K562 (cell line): ENCODE measurements at regions not wholly inside any gene's neighbourhood (a gene's known extent, or its start where the extent isn't known, plus 50 kb on each side); places are given as distances from the start of the nearest gene placed in this dataset.
"Not testable (repeated sequence)": the region's sequence is repeated elsewhere in the genome, so short reads cannot be mapped to it uniquely, and the experiment has no call there.

Experiments
- ATAC-seq: fragments of 200-7000 bp; cut with Tn5 transposase; 3 replicates; pipeline ENCODE4 v1.9.1; 2020; ENCODE audit warnings: moderate library complexity
- BruUV-seq: library from RNA; stranded (reverse); fragments of 400-500 nt; replicated peaks from 2 replicates; lab custom pipeline; 2021; lab: Mats Ljungman, UMichigan
- CTCF ChIA-PET: fragments of 300-600 bp; formaldehyde crosslinking; extraction: SDS; loops from one replicate; lab custom pipeline; 2021; ENCODE audit warnings: low intra/inter-chr PET ratio; lab: Yijun Ruan, JAX
- POLR2A ChIA-PET: fragments of 300-600, 350-650 bp; sonication (Branson Sonifier 250); formaldehyde crosslinking; extraction: SDS; loops from one replicate; lab custom pipeline; 2021; ENCODE audit warnings: antibody characterized with exemption, inconsistent platforms; lab: Yijun Ruan, JAX
- DNase-seq, 4 experiments: peaks; one replicate each; pipeline versions ENCODE4 v3.0.0 to v3.0.0-alpha.2; 2011 to 2018; ENCODE audit warnings: low spot score in 3 of 4, mixed read lengths in 3 of 4; ENCODE audit errors: extremely low read depth in 1 of 4
- FAIRE-seq: peaks from 2 replicates; lab custom pipeline; 2011; peaks lifted over from hg19 to GRCh38; lab: Jason Lieb, UNC
- H2AFZ ChIP-seq: 2 replicates; pipeline ENCODE4 v1.6.0; 2011; ENCODE audit warnings: low read depth, low read length, control low read depth, inconsistent platforms
- H3K27ac ChIP-seq: fragments of 200-600 bp; 3 replicates; pipeline ENCODE4 v1.8.0; 2011; ENCODE audit warnings: low read depth, mild to moderate bottlenecking, control low read depth, inconsistent platforms, low read length, moderate library complexity, mixed read lengths; ENCODE audit errors: extremely low read depth
- H3K27me3 ChIP-seq, 2 experiments: fragments of 300-600 bp in 1 of 2; 2 replicates in 1 of 2; 3 replicates in 1 of 2; pipeline versions ENCODE4 v1.6.0 to v1.8.0; 2011; ENCODE audit warnings: inconsistent platforms in 2 of 2, low read length in 2 of 2, mild to moderate bottlenecking in 1 of 2, mixed read lengths in 1 of 2, moderate library complexity in 1 of 2; ENCODE audit not compliant: control insufficient read depth in 2 of 2, insufficient read depth in 2 of 2
- H3K36me3 ChIP-seq: fragments of 300-600 bp; 3 replicates; pipeline ENCODE4 v1.8.0; 2011; ENCODE audit warnings: mild to moderate bottlenecking, low read length, inconsistent platforms; ENCODE audit not compliant: control insufficient read depth, insufficient read depth
- H3K4me1 ChIP-seq, 2 experiments: fragments of 200-600 bp in 1 of 2; replicated peaks in 1 of 2; 2 replicates in 1 of 2; 3 replicates in 1 of 2; pipeline versions ENCODE4 v1.5.1 to v1.8.0; 2011; ENCODE audit warnings: inconsistent platforms in 2 of 2, low read length in 2 of 2, mild to moderate bottlenecking in 1 of 2, mixed read lengths in 1 of 2, moderate library complexity in 1 of 2; ENCODE audit not compliant: control insufficient read depth in 2 of 2, insufficient read depth in 2 of 2
- H3K4me2 ChIP-seq: 2 replicates; pipeline ENCODE4 v1.6.1; 2011; ENCODE audit warnings: low read length, control low read depth, inconsistent platforms, mixed read lengths; ENCODE audit not compliant: insufficient read depth
- H3K4me3 ChIP-seq: fragments of 200-600 bp; sonication (generic), shearing (Covaris generic); 2 replicates; pipeline ENCODE4 v1.5.1; 2016; ENCODE audit warnings: control low read depth, inconsistent platforms
- H3K79me2 ChIP-seq: fragments of 200-600 bp; 3 replicates; pipeline ENCODE4 v1.8.0; 2011; ENCODE audit warnings: low read length, inconsistent platforms; ENCODE audit not compliant: control insufficient read depth, insufficient read depth
- H3K9ac ChIP-seq, 2 experiments: 2 replicates each; pipeline versions ENCODE4 v1.6.0 to v1.6.1; 2011; ENCODE audit warnings: low read depth in 2 of 2, low read length in 2 of 2, control low read depth in 1 of 2, inconsistent platforms in 1 of 2, mild to moderate bottlenecking in 1 of 2, mixed read lengths in 1 of 2; ENCODE audit not compliant: insufficient read depth in 1 of 2
- H3K9me1 ChIP-seq: one replicate; pipeline ENCODE4 v1.6.0; 2011; ENCODE audit warnings: inconsistent platforms, mild to moderate bottlenecking, low read length, moderate library complexity; ENCODE audit not compliant: control insufficient read depth, insufficient read depth
- H3K9me3 ChIP-seq: replicated peaks from 2 replicates; pipeline ENCODE4 v1.5.1; 2011; ENCODE audit warnings: low read depth, low read length, inconsistent platforms; ENCODE audit not compliant: control insufficient read depth, insufficient read depth
- H4K20me1 ChIP-seq: replicated peaks from 2 replicates; pipeline ENCODE4 v1.6.1; 2011; ENCODE audit warnings: low read length, inconsistent platforms, mixed read lengths; ENCODE audit not compliant: control insufficient read depth, insufficient read depth
- CEBPB ChIP-seq: fragments of 450-650 bp; IDR thresholded peaks from 2 replicates; pipeline ENCODE4 v1.6.1; 2016; ENCODE audit warnings: missing genetic modification characterization, missing compliant biosample characterization
- CEBPG ChIP-seq, 3 experiments: fragments of 200-800 bp in 1 of 3; sonication (Bioruptor generic) in 1 of 3; sonication (generic) in 1 of 3; formaldehyde crosslinking in 1 of 3; IDR thresholded peaks in 2 of 3; conservative IDR thresholded peaks in 1 of 3; 2 replicates each; pipeline versions ENCODE4 v1.6.1 to v1.8.0; 2016 to 2022; ENCODE audit warnings: missing compliant biosample characterization in 2 of 3, missing genetic modification characterization in 2 of 3, mild to moderate bottlenecking in 1 of 3, missing genetic modification reagents in 1 of 3
- FUS ChIP-seq: fragments of 200-400 bp; formaldehyde crosslinking; optimal IDR thresholded peaks from 2 replicates; pipeline ENCODE3; 2017; ENCODE audit warnings: low read depth, low read length
- KHSRP ChIP-seq: fragments of 450-650 bp; IDR thresholded peaks from 2 replicates; pipeline ENCODE4 v1.6.1; 2017
- KLF16 ChIP-seq: IDR thresholded peaks from 2 replicates; pipeline ENCODE4 v1.6.1; 2016; ENCODE audit warnings: antibody characterized with exemption
- XRCC5 ChIP-seq: fragments of 200-400 bp; formaldehyde crosslinking; IDR thresholded peaks from 2 replicates; pipeline ENCODE4 v1.6.1; 2017; ENCODE audit warnings: low read depth, mild to moderate bottlenecking, low read length
- ZNF3 ChIP-seq: fragments of 250-450 bp; sonication (Bioruptor Pico); IDR thresholded peaks from 2 replicates; pipeline ENCODE4 v1.5.0; 2021; ENCODE audit warnings: mild to moderate bottlenecking, moderate library complexity
- ZNF324 ChIP-seq: fragments of 250-450 bp; sonication (Bioruptor Pico); IDR thresholded peaks from 2 replicates; pipeline ENCODE4 v1.4.0; 2020; ENCODE audit warnings: mild to moderate bottlenecking
- ZNF431 ChIP-seq: sonication (generic); formaldehyde crosslinking; IDR thresholded peaks from 2 replicates; pipeline ENCODE4 v1.8.0; 2022; ENCODE audit warnings: mild to moderate bottlenecking, missing genetic modification reagents
- ZNF57 ChIP-seq: fragments of 450-650 bp; formaldehyde crosslinking; IDR thresholded peaks from 2 replicates; pipeline ENCODE4 v1.4.0; 2020; ENCODE audit warnings: mild to moderate bottlenecking, moderate library complexity
- WGBS: fragments of 100-300 bp; shearing (Covaris generic); methylation state at CpG from one replicate; pipeline ENCODE4 v1.1.6; 2016; ENCODE audit warnings: low coverage, mixed read lengths; ENCODE audit not compliant: insufficient coverage; ENCODE audit errors: missing lambda C conversion rate; 5-methylcytosine and 5-hydroxymethylcytosine counted together
- in situ Hi-C: fragments of 300-500 bp; cut with MboI; formaldehyde crosslinking; loops from 4 replicates; pipeline ENCODE4 v1.15.0; 2018; ENCODE audit warnings: inconsistent platforms, mixed read lengths
- intact Hi-C: fragments of 100-400 bp; cut with micrococcal nuclease; formaldehyde crosslinking; loops from 2 replicates; pipeline ENCODE4 v1.14.2; 2022
- TF ChIP-seq, protein P1 (sequence below): IDR thresholded peaks from 2 replicates; pipeline ENCODE4 v1.6.1; 2011; ENCODE audit not compliant: insufficient read length; ENCODE audit errors: extremely low read depth

DNA sequence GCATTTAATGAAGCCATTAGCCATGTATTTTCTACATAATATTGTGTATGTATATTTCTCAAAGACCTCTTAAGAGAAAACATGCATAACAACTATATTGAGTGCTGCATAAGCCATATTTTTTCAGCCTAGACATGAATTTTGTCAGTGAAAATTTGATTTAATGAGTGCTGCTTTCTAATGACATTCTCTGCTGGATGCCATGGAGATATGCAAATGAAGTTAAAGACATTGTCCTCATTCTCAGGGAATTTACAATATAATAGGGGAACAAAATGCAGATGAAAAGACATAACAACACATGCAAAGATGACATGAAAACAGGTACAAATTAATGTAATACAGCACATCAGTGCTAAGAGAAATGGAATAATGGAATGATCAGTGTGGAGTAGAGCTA, 118.7 kb downstream of the ATOH1 start (continued):
- TF ChIP-seq, protein P1, sequence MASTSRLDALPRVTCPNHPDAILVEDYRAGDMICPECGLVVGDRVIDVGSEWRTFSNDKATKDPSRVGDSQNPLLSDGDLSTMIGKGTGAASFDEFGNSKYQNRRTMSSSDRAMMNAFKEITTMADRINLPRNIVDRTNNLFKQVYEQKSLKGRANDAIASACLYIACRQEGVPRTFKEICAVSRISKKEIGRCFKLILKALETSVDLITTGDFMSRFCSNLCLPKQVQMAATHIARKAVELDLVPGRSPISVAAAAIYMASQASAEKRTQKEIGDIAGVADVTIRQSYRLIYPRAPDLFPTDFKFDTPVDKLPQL = no peak
- TF ChIP-seq ZNF431 (CRISPR knock-in tag) (no peak), KLF16 (no peak), ZNF57 (CRISPR knock-in tag) (no peak), KHSRP (no peak), XRCC5 (no peak), FUS (no peak), ZNF3 (CRISPR knock-in tag) (no peak), ZNF324 (CRISPR knock-in tag) (no peak)

DNA sequence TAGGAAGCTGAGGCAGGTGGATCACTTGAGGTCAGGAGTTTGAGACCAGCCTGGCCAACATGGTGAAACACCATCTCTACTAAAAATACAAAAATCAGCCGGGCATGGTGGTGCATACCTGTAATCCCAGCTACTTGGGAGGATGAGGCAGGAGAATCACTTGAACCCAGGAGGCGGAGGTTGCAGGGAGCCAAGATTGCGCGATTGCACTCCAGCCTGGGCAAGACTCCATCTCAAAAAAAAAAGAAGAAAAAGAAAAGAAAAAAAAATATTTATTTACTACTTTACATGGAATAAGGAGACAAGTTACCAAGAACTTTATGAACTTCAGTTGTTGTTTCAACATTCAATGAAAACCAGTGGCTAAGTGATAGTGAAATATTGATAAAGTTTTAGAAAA, 121.7 kb downstream of the ATOH1 start:
- H3K36me3 ChIP-seq; H2AFZ ChIP-seq; H3K4me3 ChIP-seq; DNase-seq; H4K20me1 ChIP-seq; POLR2A ChIA-PET; H3K79me2 ChIP-seq; intact Hi-C loops; H3K27me3 ChIP-seq; H3K9me1 ChIP-seq; H3K4me1 ChIP-seq; H3K27ac ChIP-seq; H3K9me3 ChIP-seq; ATAC-seq; CTCF ChIA-PET; BruUV-seq; FAIRE-seq; H3K4me2 ChIP-seq; in situ Hi-C loops; H3K9ac ChIP-seq; TF ChIP-seq CEBPG (CRISPR knock-in tag; IDR thresholded peaks at IDR 0.05): not testable (repeated sequence)
- TF ChIP-seq CEBPB (tag) = peak; percentile 76
- peak in 1 of 2 experiments; percentile 83; a peak in 2 of 4 replicates for TF ChIP-seq CEBPG (tag; conservative IDR thresholded peaks at IDR 0.05 in 1 of 2, IDR thresholded peaks at IDR 0.05 in 1 of 2)
- 28% methylated on average over 3 of the region's 4 CpGs for WGBS
